HepG2 (cell line): ENCODE measurements at regions not wholly inside any gene's neighbourhood (a gene's known extent, or its start where the extent isn't known, plus 50 kb on each side); places are given as distances from the start of the nearest gene placed in this dataset.

Experiments used
- ATAC-seq: fragments of 200-7000 bp; cut with Tn5 transposase; 3 replicates; pipeline ENCODE4 v1.9.1; 2020; ENCODE audit warnings: mild to moderate bottlenecking, moderate library complexity
- BruUV-seq: library from RNA; stranded (reverse); fragments of 400-500 nt; replicated peaks from 2 replicates; lab custom pipeline; 2021; lab: Mats Ljungman, UMichigan
- CTCF ChIA-PET: fragments of 300-600 bp; formaldehyde crosslinking; extraction: SDS; loops from one replicate; lab custom pipeline; 2021; ENCODE audit warnings: low total read pairs, inconsistent platforms, low intra/inter-chr PET ratio; lab: Yijun Ruan, JAX
- POLR2A ChIA-PET: fragments of 350-600 bp; sonication (Branson Sonifier 250); formaldehyde crosslinking; loops from one replicate; lab custom pipeline; 2020; ENCODE audit warnings: antibody characterized with exemption, inconsistent platforms; lab: Yijun Ruan, JAX
- DNase-seq: peaks from one replicate; pipeline ENCODE4 v3.0.0-alpha.2; 2015; ENCODE audit warnings: low spot score
- FAIRE-seq: peaks from 3 replicates; lab custom pipeline; 2011; peaks lifted over from hg19 to GRCh38; lab: Jason Lieb, UNC
- H2AFZ ChIP-seq: one replicate; pipeline ENCODE4 v1.6.1; 2011; ENCODE audit warnings: low read length, inconsistent platforms
- H3K27ac ChIP-seq: fragments of 300-600 bp; 3 replicates; pipeline ENCODE4 v1.8.0; 2011; ENCODE audit warnings: mixed run types, mild to moderate bottlenecking, mixed read lengths, low read length, inconsistent platforms; ENCODE audit not compliant: insufficient read depth; ENCODE audit errors: extremely low read length
- H3K27me3 ChIP-seq, 2 experiments: fragments of 200-600 bp in 1 of 2; 2 replicates in 1 of 2; 3 replicates in 1 of 2; pipeline versions ENCODE4 v1.6.0 to v1.8.0; 2011; ENCODE audit warnings: low read length in 2 of 2, mild to moderate bottlenecking in 2 of 2, moderate library complexity in 2 of 2, inconsistent platforms in 1 of 2; ENCODE audit not compliant: insufficient read depth in 2 of 2, control insufficient read depth in 1 of 2
- H3K36me3 ChIP-seq, 2 experiments: fragments of 200-600 bp in 1 of 2; replicated peaks in 1 of 2; 2 replicates in 1 of 2; 3 replicates in 1 of 2; pipeline versions ENCODE4 v1.5.1 to v1.8.0; 2011; ENCODE audit warnings: low read length in 2 of 2, inconsistent platforms in 1 of 2; ENCODE audit not compliant: insufficient read depth in 2 of 2, control insufficient read depth in 1 of 2
- H3K4me1 ChIP-seq: 2 replicates; pipeline ENCODE4 v1.5.1; 2012; ENCODE audit warnings: low read length, inconsistent platforms; ENCODE audit not compliant: insufficient read depth
- H3K4me2 ChIP-seq: 2 replicates; pipeline ENCODE4 v1.6.0; 2011; ENCODE audit warnings: low read depth, low read length, inconsistent platforms
- H3K4me3 ChIP-seq, 3 experiments: fragments of 200-600 bp in 1 of 3; sonication (generic), shearing (Covaris generic) in 1 of 3; replicated peaks in 1 of 3; 2 replicates each; pipeline ENCODE4 v1.5.1; 2011 to 2016; ENCODE audit warnings: low read length in 3 of 3, inconsistent platforms in 2 of 3, low read depth in 2 of 3, mild to moderate bottlenecking in 2 of 3, control low read depth in 1 of 3, mixed read lengths in 1 of 3; ENCODE audit not compliant: insufficient read depth in 1 of 3
- H3K79me2 ChIP-seq: one replicate; pipeline ENCODE4 v1.6.1; 2011; ENCODE audit warnings: low read length, inconsistent platforms; ENCODE audit not compliant: insufficient read depth
- H3K9ac ChIP-seq: 2 replicates; pipeline ENCODE4 v1.6.0; 2011; ENCODE audit warnings: mild to moderate bottlenecking, low read depth, low read length, inconsistent platforms; ENCODE audit not compliant: insufficient read depth
- H3K9me3 ChIP-seq: 2 replicates; pipeline ENCODE4 v1.5.1; 2012; ENCODE audit warnings: mild to moderate bottlenecking, low read length
- H4K20me1 ChIP-seq: 2 replicates; pipeline ENCODE4 v1.6.0; 2011; ENCODE audit warnings: inconsistent platforms, mild to moderate bottlenecking, low read length, moderate library complexity; ENCODE audit not compliant: insufficient read depth
- CSRNP1 ChIP-seq: sonication (generic); formaldehyde crosslinking; IDR thresholded peaks from 2 replicates; pipeline ENCODE4 v1.8.1; 2023; ENCODE audit warnings: mild to moderate bottlenecking, missing genetic modification reagents
- FOXA3 ChIP-seq: IDR thresholded peaks from 2 replicates; pipeline ENCODE4 v1.6.1; 2016; ENCODE audit warnings: missing genetic modification reagents, missing compliant biosample characterization
- MNT ChIP-seq: fragments of 450-650 bp; IDR thresholded peaks from 2 replicates; pipeline ENCODE4 v1.6.1; 2016
- PRPF4 ChIP-seq: fragments of 200-400 bp; formaldehyde crosslinking; IDR thresholded peaks from 2 replicates; pipeline ENCODE4 v1.6.1; 2016; ENCODE audit warnings: low read length, low read depth; ENCODE audit not compliant: poor library complexity, severe bottlenecking
- ZNF331 ChIP-seq: sonication (generic); formaldehyde crosslinking; IDR thresholded peaks from 2 replicates; pipeline ENCODE4 v1.4.0; 2020; ENCODE audit warnings: missing genetic modification reagents
- ZNF44 ChIP-seq: sonication (generic); formaldehyde crosslinking; IDR thresholded peaks from 2 replicates; pipeline ENCODE4 v1.5.1; 2020; ENCODE audit warnings: mild to moderate bottlenecking, missing genetic modification reagents
- WGBS: methylation state at CpG from one replicate; pipeline ENCODE4 v1.1.6; 2017; ENCODE audit warnings: low lambda C conversion rate; 5-methylcytosine and 5-hydroxymethylcytosine counted together
- in situ Hi-C: cut with HindIII; loops from 2 replicates; pipeline ENCODE4 v1.10.0; 2017; ENCODE audit warnings: low pct_unique_long_range_greater_than_20kb; ENCODE audit not compliant: extremely low pct_ligation_motif_present
- intact Hi-C: fragments of 100-400 bp; cut with micrococcal nuclease; formaldehyde crosslinking; loops from one replicate; pipeline ENCODE4 v1.10.0; 2022; ENCODE audit not compliant: unreplicated experiment
- TF ChIP-seq, protein P1 (sequence below), 2 experiments: fragments of 450-650 bp in 1 of 2; sonication (generic) in 1 of 2; formaldehyde crosslinking; IDR thresholded peaks; 2 replicates each; pipeline versions ENCODE4 v1.5.0 to v1.8.0; 2020 to 2022; ENCODE audit warnings: mild to moderate bottlenecking in 1 of 2, missing genetic modification reagents in 1 of 2

GRCh38 chr18:40911582-40912254, 1043.3 kb upstream of the PIK3C3 start:
- Histone ChIP-seq H3K9ac (no peak overlapping the region), H3K27ac (no peak overlapping the region), H2AFZ (no peak overlapping the region), H4K20me1 (no peaks in the 10 kb centered on the region), H3K4me1 (no peaks in the 10 kb centered on the region), H3K4me2 (no peak overlapping the region), H3K9me3 (no peaks in the 10 kb centered on the region), H3K4me3 (no peak overlapping the region), H3K27me3 (no peaks in the 10 kb centered on the region), H3K79me2 (no peaks in the 10 kb centered on the region), H3K36me3 (no peaks in the 10 kb centered on the region)
- BruUV-seq: no TSS peak
- POLR2A ChIA-PET: no interaction called here
- intact Hi-C loops: no loop called here
- in situ Hi-C loops: no loop called here
- FAIRE-seq: no peak
- DNase-seq: no peak
- TF ChIP-seq ZNF44 (CRISPR knock-in tag) (no peak), MNT (peak; percentile 66), CSRNP1 (CRISPR knock-in tag) (no peak), FOXA3 (CRISPR knock-in tag) (no peak), ZNF331 (CRISPR knock-in tag) (no peak), PRPF4 (no peak)
- TF ChIP-seq, protein P1, sequence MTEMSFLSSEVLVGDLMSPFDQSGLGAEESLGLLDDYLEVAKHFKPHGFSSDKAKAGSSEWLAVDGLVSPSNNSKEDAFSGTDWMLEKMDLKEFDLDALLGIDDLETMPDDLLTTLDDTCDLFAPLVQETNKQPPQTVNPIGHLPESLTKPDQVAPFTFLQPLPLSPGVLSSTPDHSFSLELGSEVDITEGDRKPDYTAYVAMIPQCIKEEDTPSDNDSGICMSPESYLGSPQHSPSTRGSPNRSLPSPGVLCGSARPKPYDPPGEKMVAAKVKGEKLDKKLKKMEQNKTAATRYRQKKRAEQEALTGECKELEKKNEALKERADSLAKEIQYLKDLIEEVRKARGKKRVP (CRISPR knock-in tag; IDR thresholded peaks at IDR 0.05): peak in 1 of 2 experiments; percentile 50; a peak in 1 of 4 replicates
- CTCF ChIA-PET: no interaction called here
- 2% methylated on average over 4 of the region's 4 CpGs for WGBS
- ATAC-seq: no peak
